PC-9 (cell line): ENCODE measurements at regions not wholly inside any gene's neighbourhood (a gene's known extent, or its start where the extent isn't known, plus 50 kb on each side); places are given as distances from the start of the nearest gene placed in this dataset.

ENCODE experiments used
- BruUV-seq: library from RNA; stranded (reverse); fragments of 400-500 nt; replicated peaks from 2 replicates; lab custom pipeline; 2021; lab: Mats Ljungman, UMichigan
- CTCF ChIA-PET: fragments of 300-600 bp; sonication (Branson Sonifier 250); formaldehyde crosslinking; loops from one replicate; lab custom pipeline; 2022; ENCODE audit warnings: antibody characterized with exemption; lab: Charles Lee
- POLR2A ChIA-PET: fragments of 300-600 bp; sonication (Branson Sonifier 250); formaldehyde crosslinking; loops from one replicate; lab custom pipeline; 2022; ENCODE audit warnings: antibody characterized with exemption; ENCODE audit not compliant: unreplicated experiment; lab: Charles Lee
- DNase-seq, 2 experiments: peaks; one replicate each; pipeline versions ENCODE4 v3.0.0 to v3.0.0-alpha.2; 2015 to 2022; ENCODE audit warnings: mixed read lengths in 1 of 2
- H2AFZ ChIP-seq: fragments of 200-600 bp; sonication (generic); 2 replicates; pipeline ENCODE4 v1.8.1; 2017; ENCODE audit warnings: antibody characterized with exemption
- H3F3A ChIP-seq: fragments of 200-600 bp; sonication (generic); 2 replicates; pipeline ENCODE4 v1.8.1; 2017; ENCODE audit warnings: antibody characterized with exemption, mild to moderate bottlenecking, low read depth; ENCODE audit not compliant: insufficient read depth
- H3K27ac ChIP-seq: fragments of 200-600 bp; sonication (generic); 2 replicates; pipeline ENCODE4 v1.6.1; 2016; ENCODE audit warnings: mixed run types
- H3K27me3 ChIP-seq: fragments of 200-600 bp; sonication (generic); 2 replicates; pipeline ENCODE4 v1.6.1; 2016; ENCODE audit warnings: low read depth, mixed run types; ENCODE audit not compliant: insufficient read depth
- H3K36me3 ChIP-seq: fragments of 200-600 bp; sonication (generic); 2 replicates; pipeline ENCODE4 v1.6.1; 2016; ENCODE audit warnings: low read depth, mixed run types
- H3K4me1 ChIP-seq: fragments of 200-600 bp; sonication (generic); replicated peaks from 2 replicates; pipeline ENCODE4 v1.6.1; 2016; ENCODE audit warnings: mixed run types; ENCODE audit not compliant: insufficient read depth
- H3K4me2 ChIP-seq: fragments of 200-600 bp; sonication (generic); 2 replicates; pipeline ENCODE4 v1.6.1; 2017; ENCODE audit warnings: mixed run types
- H3K4me3 ChIP-seq: fragments of 200-600 bp; sonication (generic); 2 replicates; pipeline ENCODE4 v1.6.1; 2016; ENCODE audit warnings: mixed run types
- H3K79me2 ChIP-seq: fragments of 200-600 bp; sonication (generic); 2 replicates; pipeline ENCODE4 v1.6.1; 2017; ENCODE audit warnings: low read depth, mixed run types
- H3K9me2 ChIP-seq: fragments of 200-600 bp; sonication (generic); 2 replicates; pipeline ENCODE4 v1.8.1; 2017; ENCODE audit warnings: mild to moderate bottlenecking; ENCODE audit not compliant: insufficient read depth
- H3K9me3 ChIP-seq: fragments of 200-600 bp; sonication (generic); 2 replicates; pipeline ENCODE4 v1.8.1; 2016; ENCODE audit warnings: low read depth; ENCODE audit not compliant: insufficient read depth
- H4K20me1 ChIP-seq: fragments of 200-600 bp; sonication (generic); 2 replicates; pipeline ENCODE4 v1.8.1; 2017; ENCODE audit not compliant: insufficient read depth
- CTCF ChIP-seq: fragments of 200-600 bp; sonication (generic); conservative IDR thresholded peaks from 2 replicates; pipeline ENCODE4 v1.6.1; 2017; ENCODE audit warnings: mixed run types, antibody characterized with exemption, mild to moderate bottlenecking, moderate library complexity
- EZH2 ChIP-seq: fragments of 200-600 bp; sonication (generic); IDR thresholded peaks from 2 replicates; pipeline ENCODE4 v1.8.0; 2017; ENCODE audit warnings: antibody characterized with exemption, low read depth
- intact Hi-C: fragments of 100-400 bp; cut with micrococcal nuclease; formaldehyde crosslinking; loops from one replicate; pipeline ENCODE4 v1.10.0; 2022; ENCODE audit not compliant: unreplicated experiment

- POLR2A ChIA-PET, result no interaction called here
- no TSS peak for BruUV-seq
- Histone ChIP-seq H3K4me1 (no peaks in the 10 kb centered on the region), H4K20me1 (no peaks in the 10 kb centered on the region), H3K27ac (no peak overlapping the region), H3K9me3 (no peaks in the 10 kb centered on the region), H2AFZ (no peak overlapping the region), H3F3A (no peaks in the 10 kb centered on the region), H3K27me3 (peaks cover 44% of the 10 kb centered on the region), H3K4me3 (no peak overlapping the region), H3K79me2 (no peaks in the 10 kb centered on the region), H3K4me2 (no peak overlapping the region), H3K9me2 (no peaks in the 10 kb centered on the region), H3K36me3 (no peaks in the 10 kb centered on the region)
- no peak for DNase-seq
- CTCF ChIA-PET, result no interaction called here
- no peak for TF ChIP-seq CTCF
- no peak for TF ChIP-seq EZH2
- intact Hi-C loops, result no loop called here
Observed at GRCh38 chr9:134234001-134234660, 69.8 kb upstream of the RNU6ATAC start.

- no peaks in the 10 kb centered on the region for H3K9me3 ChIP-seq
- no peaks in the 10 kb centered on the region for H3F3A ChIP-seq
- no peak overlapping the region for H3K27ac ChIP-seq
- no peak for TF ChIP-seq EZH2
- no peak for TF ChIP-seq CTCF
- H3K27me3 ChIP-seq, result peaks cover 41% of the 10 kb centered on the region
- POLR2A ChIA-PET, result no interaction called here
- no TSS peak for BruUV-seq
- H3K4me1 ChIP-seq, result no peaks in the 10 kb centered on the region
- no peaks in the 10 kb centered on the region for H3K79me2 ChIP-seq
- no peak overlapping the region for H3K4me3 ChIP-seq
- intact Hi-C loops, result no loop called here
- no peak for DNase-seq
- H4K20me1 ChIP-seq, result no peaks in the 10 kb centered on the region
- no peak overlapping the region for H3K4me2 ChIP-seq
- H3K36me3 ChIP-seq, result no peaks in the 10 kb centered on the region
- no peaks in the 10 kb centered on the region for H3K9me2 ChIP-seq
- CTCF ChIA-PET, result no interaction called here
- no peak overlapping the region for H2AFZ ChIP-seq
Observed at GRCh38 chr9:134234687-134235359, 70.5 kb upstream of the RNU6ATAC start.

GRCh38 chr9:134235366-134235765 lies 71.0 kb upstream of the RNU6ATAC start:
- DNase-seq, result no peak
- Histone ChIP-seq H3K4me1 (no peaks in the 10 kb centered on the region), H2AFZ (no peak overlapping the region), H3K9me2 (no peaks in the 10 kb centered on the region), H3K4me2 (no peak overlapping the region), H3K9me3 (no peaks in the 10 kb centered on the region), H3K4me3 (no peak overlapping the region), H4K20me1 (no peaks in the 10 kb centered on the region), H3K36me3 (no peaks in the 10 kb centered on the region), H3K27me3 (peaks cover 42% of the 10 kb centered on the region), H3K27ac (no peak overlapping the region), H3K79me2 (no peaks in the 10 kb centered on the region), H3F3A (no peaks in the 10 kb centered on the region)
- no TSS peak for BruUV-seq
- intact Hi-C loops, result no loop called here
- ChIA-PET CTCF (no interaction called here), POLR2A (no interaction called here)
- no peak for TF ChIP-seq EZH2
- TF ChIP-seq CTCF, result no peak
